ENCODE measurements at regions not wholly inside any gene's neighbourhood (a gene's known extent, or its start where the extent isn't known, plus 50 kb on each side); places are given as distances from the start of the nearest gene placed in this dataset.

- H3K4me1 ChIP-seq (ENCODE audit: control insufficient read depth, insufficient read depth, low read length, poor library complexity, severe bottlenecking), result no peaks in the 10 kb centered on the region
- no peaks in the 10 kb centered on the region for H3K27me3 ChIP-seq (replicated peaks; ENCODE audit: control insufficient read depth, insufficient read depth, low read length, poor library complexity, severe bottlenecking)
- no peaks in the 10 kb centered on the region for H3K36me3 ChIP-seq (ENCODE audit: control insufficient read depth, insufficient read depth, low read length)
- no peaks in the 10 kb centered on the region for H3K9me3 ChIP-seq (ENCODE audit: control insufficient read depth, low read length)
- H3K4me3 ChIP-seq (ENCODE audit: insufficient read depth, low read depth, low read length, poor library complexity, severe bottlenecking), result no peak overlapping the region
- no peak for DNase-seq
- H3K27ac ChIP-seq (ENCODE audit: insufficient read depth, low read length, poor library complexity, severe bottlenecking), result no peak overlapping the region
These were observed 176.1 kb upstream of the TNP1 start for GRCh38 chr2:217035967-217036366.

GRCh38 chr2:217033186-217033585 lies 173.3 kb upstream of the TNP1 start:
- no peak overlapping the region for H3K27ac ChIP-seq (ENCODE audit: insufficient read depth, low read length, poor library complexity, severe bottlenecking)
- DNase-seq, result no peak
- H3K9me3 ChIP-seq (ENCODE audit: control insufficient read depth, low read length), result no peaks in the 10 kb centered on the region
- no peaks in the 10 kb centered on the region for H3K36me3 ChIP-seq (ENCODE audit: control insufficient read depth, insufficient read depth, low read length)
- no peak overlapping the region for H3K4me3 ChIP-seq (ENCODE audit: insufficient read depth, low read depth, low read length, poor library complexity, severe bottlenecking)
- H3K27me3 ChIP-seq (replicated peaks; ENCODE audit: control insufficient read depth, insufficient read depth, low read length, poor library complexity, severe bottlenecking), result no peaks in the 10 kb centered on the region
- no peaks in the 10 kb centered on the region for H3K4me1 ChIP-seq (ENCODE audit: control insufficient read depth, insufficient read depth, low read length, poor library complexity, severe bottlenecking)

- Histone ChIP-seq H3K4me1 (ENCODE audit: control insufficient read depth, insufficient read depth, low read length, poor library complexity, severe bottlenecking) (no peaks in the 10 kb centered on the region), H3K36me3 (ENCODE audit: control insufficient read depth, insufficient read depth, low read length) (no peaks in the 10 kb centered on the region), H3K4me3 (ENCODE audit: insufficient read depth, low read depth, low read length, poor library complexity, severe bottlenecking) (no peak overlapping the region), H3K27me3 (replicated peaks; ENCODE audit: control insufficient read depth, insufficient read depth, low read length, poor library complexity, severe bottlenecking) (no peaks in the 10 kb centered on the region), H3K27ac (ENCODE audit: insufficient read depth, low read length, poor library complexity, severe bottlenecking) (no peak overlapping the region), H3K9me3 (ENCODE audit: control insufficient read depth, low read length) (no peaks in the 10 kb centered on the region)
- DNase-seq, result no peak
These were observed 171.6 kb upstream of the TNP1 start for GRCh38 chr2:217031445-217031844.

- no peak for DNase-seq
- Histone ChIP-seq H3K9me3 (ENCODE audit: control insufficient read depth, low read length) (no peaks in the 10 kb centered on the region), H3K4me3 (ENCODE audit: insufficient read depth, low read depth, low read length, poor library complexity, severe bottlenecking) (no peak overlapping the region)
These were observed 170.2 kb upstream of the TNP1 start for GRCh38 chr2:217030081-217030480.

GRCh38 chr2:217028128-217028527 lies 168.3 kb upstream of the TNP1 start:
- no peaks in the 10 kb centered on the region for H3K36me3 ChIP-seq (ENCODE audit: control insufficient read depth, insufficient read depth, low read length)
- H3K9me3 ChIP-seq (ENCODE audit: control insufficient read depth, low read length), result no peaks in the 10 kb centered on the region
- DNase-seq, result no peak
- H3K27me3 ChIP-seq (replicated peaks; ENCODE audit: control insufficient read depth, insufficient read depth, low read length, poor library complexity, severe bottlenecking), result no peaks in the 10 kb centered on the region
- no peak overlapping the region for H3K27ac ChIP-seq (ENCODE audit: insufficient read depth, low read length, poor library complexity, severe bottlenecking)
- no peaks in the 10 kb centered on the region for H3K4me1 ChIP-seq (ENCODE audit: control insufficient read depth, insufficient read depth, low read length, poor library complexity, severe bottlenecking)
- no peak overlapping the region for H3K4me3 ChIP-seq (ENCODE audit: insufficient read depth, low read depth, low read length, poor library complexity, severe bottlenecking)

More at GRCh38 chr2:217030081-217030480, 170.2 kb upstream of the TNP1 start:
- H3K4me1 ChIP-seq (ENCODE audit: control insufficient read depth, insufficient read depth, low read length, poor library complexity, severe bottlenecking), result no peaks in the 10 kb centered on the region
- no peaks in the 10 kb centered on the region for H3K27me3 ChIP-seq (replicated peaks; ENCODE audit: control insufficient read depth, insufficient read depth, low read length, poor library complexity, severe bottlenecking)
- H3K36me3 ChIP-seq (ENCODE audit: control insufficient read depth, insufficient read depth, low read length), result no peaks in the 10 kb centered on the region
- H3K27ac ChIP-seq (ENCODE audit: insufficient read depth, low read length, poor library complexity, severe bottlenecking), result no peak overlapping the region

- Histone ChIP-seq H3K36me3 (ENCODE audit: control insufficient read depth, insufficient read depth, low read length) (no peaks in the 10 kb centered on the region), H3K27ac (ENCODE audit: insufficient read depth, low read length, poor library complexity, severe bottlenecking) (no peak overlapping the region), H3K27me3 (replicated peaks; ENCODE audit: control insufficient read depth, insufficient read depth, low read length, poor library complexity, severe bottlenecking) (no peaks in the 10 kb centered on the region), H3K4me3 (ENCODE audit: insufficient read depth, low read depth, low read length, poor library complexity, severe bottlenecking) (no peak overlapping the region), H3K9me3 (ENCODE audit: control insufficient read depth, low read length) (no peaks in the 10 kb centered on the region), H3K4me1 (ENCODE audit: control insufficient read depth, insufficient read depth, low read length, poor library complexity, severe bottlenecking) (no peaks in the 10 kb centered on the region)
- DNase-seq, result no peak
These were observed 167.6 kb upstream of the TNP1 start for GRCh38 chr2:217027414-217027813.

- H3K4me1 ChIP-seq (ENCODE audit: control insufficient read depth, insufficient read depth, low read length, poor library complexity, severe bottlenecking), result no peaks in the 10 kb centered on the region
- H3K9me3 ChIP-seq (ENCODE audit: control insufficient read depth, low read length), result no peaks in the 10 kb centered on the region
- no peak for DNase-seq
- H3K27me3 ChIP-seq (replicated peaks; ENCODE audit: control insufficient read depth, insufficient read depth, low read length, poor library complexity, severe bottlenecking), result no peaks in the 10 kb centered on the region
- no peak overlapping the region for H3K27ac ChIP-seq (ENCODE audit: insufficient read depth, low read length, poor library complexity, severe bottlenecking)
- H3K4me3 ChIP-seq (ENCODE audit: insufficient read depth, low read depth, low read length, poor library complexity, severe bottlenecking), result no peak overlapping the region
- no peaks in the 10 kb centered on the region for H3K36me3 ChIP-seq (ENCODE audit: control insufficient read depth, insufficient read depth, low read length)
These were observed 166.7 kb upstream of the TNP1 start for GRCh38 chr2:217026569-217026968.

GRCh38 chr2:217026161-217026560 lies 166.3 kb upstream of the TNP1 start:
- Histone ChIP-seq H3K9me3 (ENCODE audit: control insufficient read depth, low read length) (no peaks in the 10 kb centered on the region), H3K27me3 (replicated peaks; ENCODE audit: control insufficient read depth, insufficient read depth, low read length, poor library complexity, severe bottlenecking) (no peaks in the 10 kb centered on the region), H3K27ac (ENCODE audit: insufficient read depth, low read length, poor library complexity, severe bottlenecking) (no peak overlapping the region), H3K4me3 (ENCODE audit: insufficient read depth, low read depth, low read length, poor library complexity, severe bottlenecking) (no peak overlapping the region), H3K36me3 (ENCODE audit: control insufficient read depth, insufficient read depth, low read length) (no peaks in the 10 kb centered on the region), H3K4me1 (ENCODE audit: control insufficient read depth, insufficient read depth, low read length, poor library complexity, severe bottlenecking) (no peaks in the 10 kb centered on the region)
- no peak for DNase-seq

- DNase-seq, result no peak
- no peaks in the 10 kb centered on the region for H3K4me1 ChIP-seq (ENCODE audit: control insufficient read depth, insufficient read depth, low read length, poor library complexity, severe bottlenecking)
- no peaks in the 10 kb centered on the region for H3K9me3 ChIP-seq (ENCODE audit: control insufficient read depth, low read length)
- H3K36me3 ChIP-seq (ENCODE audit: control insufficient read depth, insufficient read depth, low read length), result no peaks in the 10 kb centered on the region
- H3K27me3 ChIP-seq (replicated peaks; ENCODE audit: control insufficient read depth, insufficient read depth, low read length, poor library complexity, severe bottlenecking), result no peaks in the 10 kb centered on the region
- no peak overlapping the region for H3K4me3 ChIP-seq (ENCODE audit: insufficient read depth, low read depth, low read length, poor library complexity, severe bottlenecking)
- no peak overlapping the region for H3K27ac ChIP-seq (ENCODE audit: insufficient read depth, low read length, poor library complexity, severe bottlenecking)
These were observed 163.7 kb upstream of the TNP1 start for GRCh38 chr2:217023611-217024010.

GRCh38 chr2:217017456-217018252 lies 157.8 kb upstream of the TNP1 start:
- no peaks in the 10 kb centered on the region for H3K36me3 ChIP-seq (ENCODE audit: control insufficient read depth, insufficient read depth, low read length)
- H3K27me3 ChIP-seq (replicated peaks; ENCODE audit: control insufficient read depth, insufficient read depth, low read length, poor library complexity, severe bottlenecking), result no peaks in the 10 kb centered on the region
- H3K4me1 ChIP-seq (ENCODE audit: control insufficient read depth, insufficient read depth, low read length, poor library complexity, severe bottlenecking), result no peaks in the 10 kb centered on the region
- no peak overlapping the region for H3K4me3 ChIP-seq (ENCODE audit: insufficient read depth, low read depth, low read length, poor library complexity, severe bottlenecking)
- no peak for DNase-seq
- H3K9me3 ChIP-seq (ENCODE audit: control insufficient read depth, low read length), result no peaks in the 10 kb centered on the region
- no peak overlapping the region for H3K27ac ChIP-seq (ENCODE audit: insufficient read depth, low read length, poor library complexity, severe bottlenecking)
